SK-N-SH (cell line): ENCODE measurements at regions not wholly inside any gene's neighbourhood (a gene's known extent, or its start where the extent isn't known, plus 50 kb on each side); places are given as distances from the start of the nearest gene placed in this dataset.

Experiments
- CTCF ChIA-PET: fragments of 300-600, 350-600 bp; formaldehyde crosslinking; extraction: SDS; loops from one replicate; lab custom pipeline; 2021; lab: Yijun Ruan, JAX
- POLR2A ChIA-PET: fragments of 350-600 bp; sonication (Branson Sonifier 250); formaldehyde crosslinking; extraction: SDS; loops from one replicate; lab custom pipeline; 2020; ENCODE audit warnings: antibody characterized with exemption, inconsistent platforms; lab: Yijun Ruan, JAX
- DNase-seq: peaks from one replicate; pipeline ENCODE4 v3.0.0; 2012
- H2AFZ ChIP-seq: fragments of 200-600 bp; sonication (generic); 2 replicates; pipeline ENCODE4 v1.8.1; 2016; ENCODE audit warnings: antibody characterized with exemption, mild to moderate bottlenecking, low read depth
- H3F3A ChIP-seq: fragments of 200-600 bp; sonication (generic); replicated peaks from 2 replicates; pipeline ENCODE3; 2016; ENCODE audit warnings: antibody characterized with exemption, mild to moderate bottlenecking; ENCODE audit not compliant: insufficient read depth
- H3K27ac ChIP-seq, 2 experiments: fragments of 200-500 bp in 1 of 2; fragments of 200-600 bp in 1 of 2; sonication (Bioruptor generic) in 1 of 2; sonication (generic), shearing (Covaris generic) in 1 of 2; 2 replicates each; pipeline versions ENCODE4 v1.5.1 to v1.6.1; 2014 to 2016; ENCODE audit warnings: low read depth in 2 of 2, inconsistent platforms in 1 of 2, low read length in 1 of 2, mild to moderate bottlenecking in 1 of 2, mixed read lengths in 1 of 2
- H3K27me3 ChIP-seq: fragments of 200-600 bp; sonication (generic), shearing (Covaris generic); 2 replicates; pipeline ENCODE4 v1.6.1; 2016; ENCODE audit warnings: mixed run types; ENCODE audit not compliant: insufficient read depth
- H3K36me3 ChIP-seq, 2 experiments: fragments of 200-500 bp in 1 of 2; fragments of 200-600 bp in 1 of 2; sonication (Bioruptor generic) in 1 of 2; sonication (generic) in 1 of 2; replicated peaks in 1 of 2; 2 replicates each; pipeline versions ENCODE3 to v1.5.1; 2014 to 2016; ENCODE audit warnings: low read length in 1 of 2, mild to moderate bottlenecking in 1 of 2; ENCODE audit not compliant: insufficient read depth in 2 of 2, control insufficient read depth in 1 of 2
- H3K4me1 ChIP-seq, 2 experiments: fragments of 200-500 bp in 1 of 2; fragments of 200-600 bp in 1 of 2; sonication (Bioruptor generic) in 1 of 2; sonication (generic), shearing (Covaris generic) in 1 of 2; 2 replicates each; pipeline versions ENCODE4 v1.5.1 to v1.6.1; 2014 to 2016; ENCODE audit warnings: low read depth in 1 of 2, low read length in 1 of 2, mixed run types in 1 of 2; ENCODE audit not compliant: insufficient read depth in 2 of 2, control insufficient read depth in 1 of 2
- H3K4me2 ChIP-seq: fragments of 200-600 bp; sonication (generic), shearing (Covaris generic); 2 replicates; pipeline ENCODE4 v1.6.1; 2017; ENCODE audit warnings: mixed run types
- H3K4me3 ChIP-seq, 2 experiments: fragments of 200-500 bp in 1 of 2; fragments of 200-600 bp in 1 of 2; sonication (Bioruptor generic) in 1 of 2; sonication (generic), shearing (Covaris generic) in 1 of 2; 2 replicates each; pipeline versions ENCODE4 v1.5.1 to v1.8.1; 2014 to 2016; ENCODE audit warnings: low read depth in 2 of 2, inconsistent platforms in 1 of 2, low read length in 1 of 2, mild to moderate bottlenecking in 1 of 2, mixed read lengths in 1 of 2, moderate library complexity in 1 of 2
- H3K79me2 ChIP-seq: fragments of 200-600 bp; sonication (generic); 2 replicates; pipeline ENCODE4 v1.8.1; 2017; ENCODE audit warnings: mild to moderate bottlenecking; ENCODE audit not compliant: insufficient read depth
- H3K9ac ChIP-seq: fragments of 200-600 bp; sonication (generic); 2 replicates; pipeline ENCODE4 v1.6.1; 2017; ENCODE audit warnings: mixed run types
- H3K9me2 ChIP-seq: fragments of 200-600 bp; sonication (generic); 2 replicates; pipeline ENCODE4 v1.6.1; 2017; ENCODE audit warnings: mixed run types
- H3K9me3 ChIP-seq: fragments of 200-600 bp; sonication (generic); 2 replicates; pipeline ENCODE4 v1.6.1; 2017; ENCODE audit warnings: mixed run types, mild to moderate bottlenecking, moderate library complexity
- H4K20me1 ChIP-seq: fragments of 200-600 bp; sonication (generic); 2 replicates; pipeline ENCODE4 v1.6.1; 2017; ENCODE audit warnings: mild to moderate bottlenecking, mixed run types; ENCODE audit not compliant: insufficient read depth
- CHD2 ChIP-seq: fragments of 150-350 bp; IDR thresholded peaks from 2 replicates; pipeline ENCODE4 v1.6.1; 2018; ENCODE audit warnings: low read length; ENCODE audit not compliant: partially characterized antibody
- EP300 ChIP-seq, 2 experiments: IDR thresholded peaks; 2 replicates each; pipeline versions ENCODE4 v1.4.0 to v1.6.1; 2012; ENCODE audit warnings: borderline replicate concordance in 1 of 2, low read depth in 1 of 2, low read length in 1 of 2
- EZH2phosphoT487 ChIP-seq: fragments of 200-600 bp; sonication (generic); IDR thresholded peaks from 2 replicates; pipeline ENCODE4 v1.6.1; 2017; ENCODE audit warnings: low read depth, mixed run types, mild to moderate bottlenecking, antibody characterized with exemption, moderate library complexity, borderline replicate concordance
- FOSL2 ChIP-seq: IDR thresholded peaks from 2 replicates; pipeline ENCODE4 v1.4.0; 2012; ENCODE audit warnings: low read depth, mild to moderate bottlenecking, moderate library complexity, borderline replicate concordance
- GABPA ChIP-seq: IDR thresholded peaks from 2 replicates; pipeline ENCODE4 v1.4.0; 2012; ENCODE audit warnings: low read depth, mild to moderate bottlenecking
- MEF2A ChIP-seq: IDR thresholded peaks from 2 replicates; pipeline ENCODE4 v1.4.0; 2012; ENCODE audit warnings: low read depth, borderline replicate concordance
- NFIC ChIP-seq: IDR thresholded peaks from 2 replicates; pipeline ENCODE4 v1.4.0; 2012; ENCODE audit warnings: borderline replicate concordance
- RXRA ChIP-seq: IDR thresholded peaks from 2 replicates; pipeline ENCODE4 v1.4.0; 2012; ENCODE audit warnings: low read depth, mild to moderate bottlenecking, borderline replicate concordance
- SIN3A ChIP-seq: IDR thresholded peaks from 2 replicates; pipeline ENCODE4 v1.6.1; 2012; ENCODE audit warnings: low read depth, mild to moderate bottlenecking, low read length, moderate library complexity, borderline replicate concordance
- SMC3 ChIP-seq: IDR thresholded peaks from 2 replicates; pipeline ENCODE4 v1.6.1; 2012; ENCODE audit warnings: low read depth, low read length, improper control_type of control experiment
- TEAD4 ChIP-seq: IDR thresholded peaks from 2 replicates; pipeline ENCODE4 v1.4.0; 2012; ENCODE audit warnings: mild to moderate bottlenecking, borderline replicate concordance; ENCODE audit not compliant: insufficient read depth
- WGBS: methylation state at CpG from one replicate; pipeline ENCODE4 v1.1.6; 2017; ENCODE audit warnings: low lambda C conversion rate; 5-methylcytosine and 5-hydroxymethylcytosine counted together
- TF ChIP-seq, protein P1 (sequence below): IDR thresholded peaks from 2 replicates; pipeline ENCODE4; 2012
- TF ChIP-seq, protein P2 (sequence below): fragments of 150-350 bp; IDR thresholded peaks from 2 replicates; pipeline ENCODE4 v1.6.1; 2016; ENCODE audit warnings: mild to moderate bottlenecking, low read depth, low read length
- TF ChIP-seq, protein P3 (sequence below): IDR thresholded peaks from 2 replicates; pipeline ENCODE4 v1.4.0; 2012; ENCODE audit warnings: low read depth
- TF ChIP-seq, protein P4 (sequence below): IDR thresholded peaks from 2 replicates; pipeline ENCODE4 v1.6.1; 2012; ENCODE audit warnings: mild to moderate bottlenecking, low read depth, low read length, moderate library complexity

DNA sequence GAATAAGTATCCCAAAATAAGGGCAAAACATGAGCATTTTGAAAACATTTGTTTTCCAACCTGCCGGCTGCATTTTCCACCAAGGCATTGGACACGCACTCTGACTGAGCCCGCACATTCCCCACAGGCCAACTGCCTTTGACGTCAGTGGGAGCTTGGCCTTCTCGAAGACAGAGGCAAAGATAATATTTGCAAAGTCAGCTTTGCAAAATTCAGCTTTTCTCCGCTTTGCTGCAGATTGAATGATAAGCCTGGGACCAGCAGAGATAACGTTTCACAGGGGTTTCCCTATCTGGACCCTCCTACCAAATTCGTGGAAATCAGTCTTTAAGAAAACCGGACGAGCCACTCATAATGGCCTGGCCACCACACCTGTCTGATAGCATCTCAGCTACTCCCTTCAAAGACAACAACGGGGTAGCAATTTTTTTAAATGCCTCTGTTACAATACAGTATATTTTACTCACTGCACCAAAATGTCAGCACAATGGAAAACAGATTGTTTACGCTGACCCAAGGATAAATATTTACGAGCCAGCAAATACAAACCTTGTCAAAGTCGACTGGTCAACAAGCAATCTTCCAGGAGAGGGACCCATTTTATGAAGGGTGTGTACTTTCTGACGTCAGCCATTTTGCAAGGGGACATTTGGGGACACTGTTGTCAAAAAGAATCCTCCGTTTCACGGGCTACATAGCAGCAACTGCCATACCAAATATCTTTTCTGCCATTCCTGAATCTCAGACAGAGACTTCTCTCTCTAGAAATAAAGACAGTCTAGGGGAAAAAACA is 100.5 kb downstream of the TFAP2A start:
- no peak for TF ChIP-seq SIN3A
- no peak for TF ChIP-seq CHD2
- TF ChIP-seq, protein P1, sequence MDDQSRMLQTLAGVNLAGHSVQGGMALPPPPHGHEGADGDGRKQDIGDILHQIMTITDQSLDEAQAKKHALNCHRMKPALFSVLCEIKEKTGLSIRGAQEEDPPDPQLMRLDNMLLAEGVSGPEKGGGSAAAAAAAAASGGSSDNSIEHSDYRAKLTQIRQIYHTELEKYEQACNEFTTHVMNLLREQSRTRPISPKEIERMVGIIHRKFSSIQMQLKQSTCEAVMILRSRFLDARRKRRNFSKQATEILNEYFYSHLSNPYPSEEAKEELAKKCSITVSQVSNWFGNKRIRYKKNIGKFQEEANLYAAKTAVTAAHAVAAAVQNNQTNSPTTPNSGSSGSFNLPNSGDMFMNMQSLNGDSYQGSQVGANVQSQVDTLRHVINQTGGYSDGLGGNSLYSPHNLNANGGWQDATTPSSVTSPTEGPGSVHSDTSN: no peak
- TF ChIP-seq RXRA: no peak
- no peak for TF ChIP-seq EP300 (IDR thresholded peaks at IDR 0.05; ENCODE audit: borderline replicate concordance in 1 of 2, low read depth in 1 of 2, low read length in 1 of 2)
- TF ChIP-seq, protein P2, sequence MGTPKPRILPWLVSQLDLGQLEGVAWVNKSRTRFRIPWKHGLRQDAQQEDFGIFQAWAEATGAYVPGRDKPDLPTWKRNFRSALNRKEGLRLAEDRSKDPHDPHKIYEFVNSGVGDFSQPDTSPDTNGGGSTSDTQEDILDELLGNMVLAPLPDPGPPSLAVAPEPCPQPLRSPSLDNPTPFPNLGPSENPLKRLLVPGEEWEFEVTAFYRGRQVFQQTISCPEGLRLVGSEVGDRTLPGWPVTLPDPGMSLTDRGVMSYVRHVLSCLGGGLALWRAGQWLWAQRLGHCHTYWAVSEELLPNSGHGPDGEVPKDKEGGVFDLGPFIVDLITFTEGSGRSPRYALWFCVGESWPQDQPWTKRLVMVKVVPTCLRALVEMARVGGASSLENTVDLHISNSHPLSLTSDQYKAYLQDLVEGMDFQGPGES: no peak
- TF ChIP-seq SMC3: no peak
- TF ChIP-seq, protein P3, sequence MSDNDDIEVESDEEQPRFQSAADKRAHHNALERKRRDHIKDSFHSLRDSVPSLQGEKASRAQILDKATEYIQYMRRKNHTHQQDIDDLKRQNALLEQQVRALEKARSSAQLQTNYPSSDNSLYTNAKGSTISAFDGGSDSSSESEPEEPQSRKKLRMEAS: no peak
- no peak for TF ChIP-seq TEAD4
- TF ChIP-seq FOSL2: no peak
- TF ChIP-seq, protein P4, sequence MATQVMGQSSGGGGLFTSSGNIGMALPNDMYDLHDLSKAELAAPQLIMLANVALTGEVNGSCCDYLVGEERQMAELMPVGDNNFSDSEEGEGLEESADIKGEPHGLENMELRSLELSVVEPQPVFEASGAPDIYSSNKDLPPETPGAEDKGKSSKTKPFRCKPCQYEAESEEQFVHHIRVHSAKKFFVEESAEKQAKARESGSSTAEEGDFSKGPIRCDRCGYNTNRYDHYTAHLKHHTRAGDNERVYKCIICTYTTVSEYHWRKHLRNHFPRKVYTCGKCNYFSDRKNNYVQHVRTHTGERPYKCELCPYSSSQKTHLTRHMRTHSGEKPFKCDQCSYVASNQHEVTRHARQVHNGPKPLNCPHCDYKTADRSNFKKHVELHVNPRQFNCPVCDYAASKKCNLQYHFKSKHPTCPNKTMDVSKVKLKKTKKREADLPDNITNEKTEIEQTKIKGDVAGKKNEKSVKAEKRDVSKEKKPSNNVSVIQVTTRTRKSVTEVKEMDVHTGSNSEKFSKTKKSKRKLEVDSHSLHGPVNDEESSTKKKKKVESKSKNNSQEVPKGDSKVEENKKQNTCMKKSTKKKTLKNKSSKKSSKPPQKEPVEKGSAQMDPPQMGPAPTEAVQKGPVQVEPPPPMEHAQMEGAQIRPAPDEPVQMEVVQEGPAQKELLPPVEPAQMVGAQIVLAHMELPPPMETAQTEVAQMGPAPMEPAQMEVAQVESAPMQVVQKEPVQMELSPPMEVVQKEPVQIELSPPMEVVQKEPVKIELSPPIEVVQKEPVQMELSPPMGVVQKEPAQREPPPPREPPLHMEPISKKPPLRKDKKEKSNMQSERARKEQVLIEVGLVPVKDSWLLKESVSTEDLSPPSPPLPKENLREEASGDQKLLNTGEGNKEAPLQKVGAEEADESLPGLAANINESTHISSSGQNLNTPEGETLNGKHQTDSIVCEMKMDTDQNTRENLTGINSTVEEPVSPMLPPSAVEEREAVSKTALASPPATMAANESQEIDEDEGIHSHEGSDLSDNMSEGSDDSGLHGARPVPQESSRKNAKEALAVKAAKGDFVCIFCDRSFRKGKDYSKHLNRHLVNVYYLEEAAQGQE: no peak
- no peak for TF ChIP-seq NFIC
- TF ChIP-seq EZH2phosphoT487: no peak
- no peak for TF ChIP-seq GABPA
- TF ChIP-seq MEF2A: no peak
- no peak for DNase-seq
- Histone ChIP-seq H3K4me2 (no peak overlapping the region), H4K20me1 (no peaks in the 10 kb centered on the region), H3K27ac (no peak overlapping the region), H3K79me2 (no peaks in the 10 kb centered on the region), H2AFZ (no peak overlapping the region), H3K27me3 (peaks cover 66% of the 10 kb centered on the region), H3K4me3 (no peak overlapping the region), H3K4me1 (no peaks in the 10 kb centered on the region; a peak in 1 of 4 replicates), H3K36me3 (no peaks in the 10 kb centered on the region), H3F3A (peaks cover 7% of the 10 kb centered on the region), H3K9ac (no peak overlapping the region), H3K9me2 (no peaks in the 10 kb centered on the region), H3K9me3 (no peaks in the 10 kb centered on the region)
- ChIA-PET POLR2A (no interaction called here), CTCF (no interaction called here)
- WGBS: 8% methylated on average over 17 of the region's 17 CpGs
